Suprapubic skin (tissue), 4 donors: ENCODE measurements at regions not wholly inside any gene's neighbourhood (a gene's known extent, or its start where the extent isn't known, plus 50 kb on each side); places are given as distances from the start of the nearest gene placed in this dataset.

Source experiments
- DNase-seq, 2 donors: peaks; one replicate each; pipeline ENCODE4 v3.0.0-alpha.2; 2019; ENCODE audit warnings: low spot score in 2 of 2
- H3K27ac ChIP-seq: fragments of 200-600 bp; sonication (generic); one replicate; pipeline ENCODE4 v1.5.1; 2019
- H3K27me3 ChIP-seq: fragments of 200-600 bp; sonication (generic); one replicate; pipeline ENCODE4 v1.5.1; 2019
- H3K36me3 ChIP-seq: fragments of 200-600 bp; sonication (generic); one replicate; pipeline ENCODE4 v1.5.1; 2019
- H3K4me1 ChIP-seq: fragments of 200-600 bp; sonication (generic); one replicate; pipeline ENCODE4 v1.5.1; 2019
- H3K4me3 ChIP-seq: fragments of 200-600 bp; sonication (generic); one replicate; pipeline ENCODE4 v1.5.1; 2019; ENCODE audit warnings: mild to moderate bottlenecking
- H3K9me3 ChIP-seq: fragments of 200-600 bp; sonication (generic); one replicate; pipeline ENCODE4 v1.5.1; 2019
- CTCF ChIP-seq, 2 donors: fragments of 200-600 bp in 1 of 2; fragments of 450-650 bp in 1 of 2; sonication (generic) in 1 of 2; IDR thresholded peaks; one replicate each; pipeline ENCODE4 v1.5.1; 2016 to 2019; ENCODE audit warnings: antibody characterized with exemption in 2 of 2, mild to moderate bottlenecking in 1 of 2, moderate library complexity in 1 of 2
- EP300 ChIP-seq: sonication (generic); formaldehyde crosslinking; IDR thresholded peaks from one replicate; pipeline ENCODE4 v1.6.1; 2017; ENCODE audit warnings: antibody characterized with exemption
- POLR2A ChIP-seq, 2 donors: fragments of 450-650 bp; IDR thresholded peaks; one replicate each; pipeline ENCODE4 v1.6.1; 2017; ENCODE audit warnings: antibody characterized with exemption in 2 of 2, mild to moderate bottlenecking in 2 of 2, moderate library complexity in 2 of 2
- POLR2AphosphoS5 ChIP-seq, 3 donors: sonication (generic); formaldehyde crosslinking; IDR thresholded peaks; one replicate each; pipeline ENCODE4 v1.6.1; 2017; ENCODE audit warnings: antibody characterized with exemption in 3 of 3
- WGBS: methylation state at CpG from one replicate; pipeline ENCODE4 v1.1.5; 2018; 5-methylcytosine and 5-hydroxymethylcytosine counted together

GRCh38 chr20:40939667-40940066 is 89.0 kb upstream of the TOP1 start:
- Histone ChIP-seq H3K27ac (no peak overlapping the region), H3K4me3 (no peak overlapping the region), H3K4me1 (no peaks in the 10 kb centered on the region), H3K36me3 (no peaks in the 10 kb centered on the region), H3K27me3 (no peaks in the 10 kb centered on the region), H3K9me3 (no peaks in the 10 kb centered on the region)
- TF ChIP-seq POLR2AphosphoS5 (IDR thresholded peaks at IDR 0.05) (no peak), CTCF (IDR thresholded peaks at IDR 0.05) (no peak), EP300 (no peak), POLR2A (IDR thresholded peaks at IDR 0.05) (no peak)
- WGBS: 94% methylated on average over 5 of the region's 5 CpGs
- no peak for DNase-seq

GRCh38 chr20:40941133-40941610 is 87.5 kb upstream of the TOP1 start:
- Histone ChIP-seq H3K9me3 (no peaks in the 10 kb centered on the region), H3K4me1 (no peaks in the 10 kb centered on the region), H3K4me3 (no peak overlapping the region), H3K27me3 (no peaks in the 10 kb centered on the region), H3K27ac (no peak overlapping the region), H3K36me3 (no peaks in the 10 kb centered on the region)
- TF ChIP-seq POLR2AphosphoS5 (IDR thresholded peaks at IDR 0.05) (no peak), CTCF (IDR thresholded peaks at IDR 0.05) (no peak), EP300 (no peak), POLR2A (IDR thresholded peaks at IDR 0.05) (no peak)
- DNase-seq: no peak
- WGBS: 63% methylated on average over 3 of the region's 3 CpGs

- no peak for DNase-seq
- Histone ChIP-seq H3K27ac (no peak overlapping the region), H3K4me3 (no peak overlapping the region), H3K27me3 (no peaks in the 10 kb centered on the region), H3K9me3 (no peaks in the 10 kb centered on the region), H3K4me1 (no peaks in the 10 kb centered on the region), H3K36me3 (no peaks in the 10 kb centered on the region)
- WGBS: 81% methylated on average over 4 of the region's 4 CpGs
- TF ChIP-seq POLR2A (IDR thresholded peaks at IDR 0.05) (no peak), POLR2AphosphoS5 (IDR thresholded peaks at IDR 0.05) (no peak), CTCF (IDR thresholded peaks at IDR 0.05) (no peak), EP300 (no peak)
Measured at GRCh38 chr20:40942006-40942405, 86.6 kb upstream of the TOP1 start.

- Histone ChIP-seq H3K36me3 (no peaks in the 10 kb centered on the region), H3K27me3 (no peaks in the 10 kb centered on the region), H3K4me3 (no peak overlapping the region), H3K4me1 (no peaks in the 10 kb centered on the region), H3K27ac (no peak overlapping the region), H3K9me3 (no peaks in the 10 kb centered on the region)
- WGBS: 95% methylated on average over 6 of the region's 6 CpGs
- TF ChIP-seq POLR2A (IDR thresholded peaks at IDR 0.05): no peak
- no peak for TF ChIP-seq CTCF (IDR thresholded peaks at IDR 0.05)
- TF ChIP-seq EP300: no peak
- no peak for TF ChIP-seq POLR2AphosphoS5 (IDR thresholded peaks at IDR 0.05)
- no peak for DNase-seq
Measured at GRCh38 chr20:40942775-40943174, 85.8 kb upstream of the TOP1 start.

- no peak overlapping the region for H3K27ac ChIP-seq
- H3K27me3 ChIP-seq: no peaks in the 10 kb centered on the region
- DNase-seq: no peak
- 90% methylated on average over 2 of the region's 2 CpGs for WGBS
- H3K4me1 ChIP-seq: no peaks in the 10 kb centered on the region
- no peaks in the 10 kb centered on the region for H3K9me3 ChIP-seq
- TF ChIP-seq CTCF (IDR thresholded peaks at IDR 0.05): no peak
- TF ChIP-seq EP300: no peak
- TF ChIP-seq POLR2AphosphoS5 (IDR thresholded peaks at IDR 0.05): no peak
- no peak for TF ChIP-seq POLR2A (IDR thresholded peaks at IDR 0.05)
- no peak overlapping the region for H3K4me3 ChIP-seq
- H3K36me3 ChIP-seq: no peaks in the 10 kb centered on the region
Measured at GRCh38 chr20:40943591-40943990, 85.0 kb upstream of the TOP1 start.
